WTC11 (cell line): ENCODE measurements at regions not wholly inside any gene's neighbourhood (a gene's known extent, or its start where the extent isn't known, plus 50 kb on each side); places are given as distances from the start of the nearest gene placed in this dataset.
A peak's percentile ranks its signal among the peaks of the same experiment; 100 is the strongest.

Experiments
- ATAC-seq: fragments of 200-7000 bp; cut with Tn5 transposase; 2 replicates; pipeline ENCODE4 v1.10.0; 2021; ENCODE audit warnings: mild to moderate bottlenecking, moderate library complexity
- CTCF ChIA-PET: fragments of 300-600 bp; sonication (Branson Sonifier 250); formaldehyde crosslinking; loops from one replicate; lab custom pipeline; 2021; ENCODE audit warnings: antibody characterized with exemption; lab: Charles Lee
- POLR2A ChIA-PET: fragments of 350-600 bp; sonication (Branson Sonifier 250); formaldehyde crosslinking; loops from one replicate; lab custom pipeline; 2021; ENCODE audit warnings: antibody characterized with exemption; lab: Charles Lee
- DNase-seq: peaks from one replicate; pipeline ENCODE4 v3.0.0; 2021; ENCODE audit warnings: low spot score
- H3K27ac Mint-ChIP-seq: 2 replicates; pipeline ENCODE4 v1.8.0; 2021; ENCODE audit warnings: mixed read lengths
- H3K27me3 Mint-ChIP-seq: 2 replicates; pipeline ENCODE4 v1.8.0; 2021; ENCODE audit warnings: low read depth, mild to moderate bottlenecking, moderate library complexity, mixed read lengths
- H3K36me3 Mint-ChIP-seq: 2 replicates; pipeline ENCODE4 v1.8.0; 2021; ENCODE audit warnings: mixed read lengths
- H3K4me1 Mint-ChIP-seq: 2 replicates; pipeline ENCODE4 v1.8.0; 2022; ENCODE audit warnings: mixed read lengths
- H3K4me3 Mint-ChIP-seq: 2 replicates; pipeline ENCODE4 v1.8.0; 2021; ENCODE audit warnings: mild to moderate bottlenecking, moderate library complexity, mixed read lengths
- H3K9me3 Mint-ChIP-seq: 2 replicates; pipeline ENCODE4 v1.8.0; 2021; ENCODE audit warnings: mixed read lengths
- E2F5 ChIP-seq: sonication (generic); formaldehyde crosslinking; IDR thresholded peaks from 2 replicates; pipeline ENCODE4 v1.8.1; 2022; ENCODE audit warnings: mild to moderate bottlenecking, moderate library complexity, missing genetic modification reagents
- GTF2I ChIP-seq: fragments of 250-450 bp; sonication (Bioruptor Pico); conservative IDR thresholded peaks from 2 replicates; pipeline ENCODE4 v1.4.0; 2021; ENCODE audit warnings: mild to moderate bottlenecking
- HMGA2 ChIP-seq: fragments of 250-450 bp; sonication (Bioruptor Pico); IDR thresholded peaks from 2 replicates; pipeline ENCODE4 v1.4.0; 2021; ENCODE audit warnings: mild to moderate bottlenecking, moderate library complexity
- KAT7 ChIP-seq: sonication (generic); formaldehyde crosslinking; IDR thresholded peaks from 2 replicates; pipeline ENCODE4 v1.8.1; 2023; ENCODE audit warnings: missing genetic modification reagents, mild to moderate bottlenecking, borderline replicate concordance
- MXD4 ChIP-seq: fragments of 250-450 bp; sonication (Bioruptor Pico); IDR thresholded peaks from 2 replicates; pipeline ENCODE4 v1.8.0; 2021; ENCODE audit warnings: mild to moderate bottlenecking, moderate library complexity, borderline replicate concordance
- NFYB ChIP-seq: sonication (generic); formaldehyde crosslinking; conservative IDR thresholded peaks from 2 replicates; pipeline ENCODE4 v1.8.0; 2022; ENCODE audit warnings: low read depth, missing genetic modification reagents
- RELA ChIP-seq: sonication (generic); formaldehyde crosslinking; IDR thresholded peaks from 2 replicates; pipeline ENCODE4 v1.8.1; 2022; ENCODE audit warnings: missing genetic modification reagents, mild to moderate bottlenecking, borderline replicate concordance
- SOX15 ChIP-seq: fragments of 250-450 bp; sonication (Bioruptor Pico); IDR thresholded peaks from 2 replicates; pipeline ENCODE4 v1.9.0; 2021; ENCODE audit warnings: mild to moderate bottlenecking
- ZNF317 ChIP-seq: sonication (generic); formaldehyde crosslinking; IDR thresholded peaks from 2 replicates; pipeline ENCODE4 v1.8.1; 2023; ENCODE audit warnings: low read depth, mild to moderate bottlenecking, moderate library complexity, missing genetic modification reagents, borderline replicate concordance
- ZNF396 ChIP-seq: fragments of 250-450 bp; sonication (Bioruptor Pico); IDR thresholded peaks from 2 replicates; pipeline ENCODE4 v1.8.0; 2021; ENCODE audit warnings: mild to moderate bottlenecking, moderate library complexity, borderline replicate concordance
- ZNF425 ChIP-seq: fragments of 250-450 bp; sonication (Bioruptor Pico); conservative IDR thresholded peaks from 2 replicates; pipeline ENCODE4 v1.9.0; 2021; ENCODE audit warnings: mild to moderate bottlenecking
- ZNF512 ChIP-seq: sonication (generic); formaldehyde crosslinking; IDR thresholded peaks from 2 replicates; pipeline ENCODE4 v1.8.1; 2022; ENCODE audit warnings: missing genetic modification reagents, borderline replicate concordance
- ZNF671 ChIP-seq: fragments of 250-450 bp; sonication (Bioruptor Pico); IDR thresholded peaks from 2 replicates; pipeline ENCODE4 v1.8.0; 2021; ENCODE audit warnings: mild to moderate bottlenecking
- TF ChIP-seq, protein P1 (sequence below): sonication (generic); formaldehyde crosslinking; IDR thresholded peaks from 2 replicates; pipeline ENCODE4 v1.8.0; 2022; ENCODE audit warnings: mild to moderate bottlenecking, missing genetic modification reagents
- TF ChIP-seq, protein P2 (sequence below): fragments of 250-450 bp; sonication (Bioruptor Pico); IDR thresholded peaks from 2 replicates; pipeline ENCODE4 v1.8.0; 2021; ENCODE audit warnings: mild to moderate bottlenecking
- TF ChIP-seq, protein P3 (sequence below): sonication (generic); formaldehyde crosslinking; IDR thresholded peaks from 2 replicates; pipeline ENCODE4 v1.8.1; 2023; ENCODE audit warnings: mild to moderate bottlenecking, moderate library complexity, missing genetic modification reagents
- TF ChIP-seq, protein P4 (sequence below): sonication (generic); formaldehyde crosslinking; IDR thresholded peaks from 2 replicates; pipeline ENCODE4 v1.8.1; 2023; ENCODE audit warnings: mild to moderate bottlenecking, missing genetic modification reagents, moderate library complexity

GRCh38 chr10:53396876-53397275 is 624.3 kb upstream of the MBL2 start (continued):
- TF ChIP-seq, protein P1, sequence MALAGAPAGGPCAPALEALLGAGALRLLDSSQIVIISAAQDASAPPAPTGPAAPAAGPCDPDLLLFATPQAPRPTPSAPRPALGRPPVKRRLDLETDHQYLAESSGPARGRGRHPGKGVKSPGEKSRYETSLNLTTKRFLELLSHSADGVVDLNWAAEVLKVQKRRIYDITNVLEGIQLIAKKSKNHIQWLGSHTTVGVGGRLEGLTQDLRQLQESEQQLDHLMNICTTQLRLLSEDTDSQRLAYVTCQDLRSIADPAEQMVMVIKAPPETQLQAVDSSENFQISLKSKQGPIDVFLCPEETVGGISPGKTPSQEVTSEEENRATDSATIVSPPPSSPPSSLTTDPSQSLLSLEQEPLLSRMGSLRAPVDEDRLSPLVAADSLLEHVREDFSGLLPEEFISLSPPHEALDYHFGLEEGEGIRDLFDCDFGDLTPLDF (CRISPR knock-in tag): no peak
- no peak for TF ChIP-seq SOX15 (CRISPR knock-in tag)
- TF ChIP-seq ZNF425 (CRISPR knock-in tag): no peak
- no peak for TF ChIP-seq GTF2I (CRISPR knock-in tag)
- TF ChIP-seq, protein P2, sequence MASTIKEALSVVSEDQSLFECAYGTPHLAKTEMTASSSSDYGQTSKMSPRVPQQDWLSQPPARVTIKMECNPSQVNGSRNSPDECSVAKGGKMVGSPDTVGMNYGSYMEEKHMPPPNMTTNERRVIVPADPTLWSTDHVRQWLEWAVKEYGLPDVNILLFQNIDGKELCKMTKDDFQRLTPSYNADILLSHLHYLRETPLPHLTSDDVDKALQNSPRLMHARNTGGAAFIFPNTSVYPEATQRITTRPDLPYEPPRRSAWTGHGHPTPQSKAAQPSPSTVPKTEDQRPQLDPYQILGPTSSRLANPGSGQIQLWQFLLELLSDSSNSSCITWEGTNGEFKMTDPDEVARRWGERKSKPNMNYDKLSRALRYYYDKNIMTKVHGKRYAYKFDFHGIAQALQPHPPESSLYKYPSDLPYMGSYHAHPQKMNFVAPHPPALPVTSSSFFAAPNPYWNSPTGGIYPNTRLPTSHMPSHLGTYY (CRISPR knock-in tag): no peak
- TF ChIP-seq HMGA2 (CRISPR knock-in tag): no peak
- no peak for TF ChIP-seq E2F5 (CRISPR knock-in tag)
- no peak for TF ChIP-seq ZNF396 (CRISPR knock-in tag)
- TF ChIP-seq KAT7: no peak

- Mint-ChIP-seq H3K36me3 (peaks cover 64% of the 10 kb centered on the region), H3K9me3 (peaks cover 61% of the 10 kb centered on the region), H3K27ac (no peak overlapping the region), H3K27me3 (peaks cover 11% of the 10 kb centered on the region), H3K4me1 (no peaks in the 10 kb centered on the region), H3K4me3 (no peak overlapping the region)
- ATAC-seq: no peak
- TF ChIP-seq MXD4 (CRISPR knock-in tag): peak; percentile 58; the same call in 1 of the 2 replicates
- TF ChIP-seq NFYB (CRISPR knock-in tag): no peak
- no peak for DNase-seq
- CTCF ChIA-PET: no interaction called here
- POLR2A ChIA-PET: no interaction called here
Observed at GRCh38 chr10:53395449-53395848, 622.9 kb upstream of the MBL2 start.

DNA sequence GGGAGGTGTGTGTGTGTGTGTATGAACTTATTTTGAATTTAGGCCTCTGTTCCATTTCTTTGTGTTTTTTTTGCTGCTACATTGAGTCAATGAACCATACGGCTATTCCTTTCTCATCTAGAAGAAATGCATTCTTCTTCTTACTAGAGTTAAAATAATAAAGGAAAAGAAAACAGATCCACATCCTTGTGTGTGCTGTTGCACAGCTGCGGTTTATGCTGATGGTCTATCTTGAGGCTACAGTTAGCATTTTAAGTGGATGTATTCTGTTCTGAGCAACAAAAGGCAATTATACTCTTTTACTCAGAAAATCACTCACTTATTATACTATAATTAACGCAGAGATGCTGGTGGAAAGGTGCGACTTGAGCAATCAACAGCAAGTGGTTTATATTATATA is 615.0 kb upstream of the MBL2 start:
- Mint-ChIP-seq H3K4me3 (no peak overlapping the region), H3K36me3 (peaks cover 8% of the 10 kb centered on the region), H3K9me3 (peaks cover 4% of the 10 kb centered on the region), H3K4me1 (peaks cover 20% of the 10 kb centered on the region), H3K27me3 (no peaks in the 10 kb centered on the region), H3K27ac (peak overlapping the region; percentile 57; the same call in 1 of the 2 replicates)
- ChIA-PET POLR2A (no interaction called here), CTCF (no interaction called here)
- DNase-seq (no peak), ATAC-seq (no peak)
- TF ChIP-seq HMGA2 (CRISPR knock-in tag) (peak; percentile 33; the same call in 1 of the 2 replicates), RELA (CRISPR knock-in tag) (no peak), ZNF512 (CRISPR knock-in tag) (no peak), ZNF671 (CRISPR knock-in tag) (no peak), ZNF317 (no peak)
- TF ChIP-seq, protein P3, sequence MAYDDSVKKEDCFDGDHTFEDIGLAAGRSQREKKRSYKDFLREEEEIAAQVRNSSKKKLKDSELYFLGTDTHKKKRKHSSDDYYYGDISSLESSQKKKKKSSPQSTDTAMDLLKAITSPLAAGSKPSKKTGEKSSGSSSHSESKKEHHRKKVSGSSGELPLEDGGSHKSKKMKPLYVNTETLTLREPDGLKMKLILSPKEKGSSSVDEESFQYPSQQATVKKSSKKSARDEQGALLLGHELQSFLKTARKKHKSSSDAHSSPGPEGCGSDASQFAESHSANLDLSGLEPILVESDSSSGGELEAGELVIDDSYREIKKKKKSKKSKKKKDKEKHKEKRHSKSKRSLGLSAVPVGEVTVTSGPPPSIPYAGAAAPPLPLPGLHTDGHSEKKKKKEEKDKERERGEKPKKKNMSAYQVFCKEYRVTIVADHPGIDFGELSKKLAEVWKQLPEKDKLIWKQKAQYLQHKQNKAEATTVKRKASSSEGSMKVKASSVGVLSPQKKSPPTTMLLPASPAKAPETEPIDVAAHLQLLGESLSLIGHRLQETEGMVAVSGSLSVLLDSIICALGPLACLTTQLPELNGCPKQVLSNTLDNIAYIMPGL (CRISPR knock-in tag): no peak
- TF ChIP-seq, protein P4, sequence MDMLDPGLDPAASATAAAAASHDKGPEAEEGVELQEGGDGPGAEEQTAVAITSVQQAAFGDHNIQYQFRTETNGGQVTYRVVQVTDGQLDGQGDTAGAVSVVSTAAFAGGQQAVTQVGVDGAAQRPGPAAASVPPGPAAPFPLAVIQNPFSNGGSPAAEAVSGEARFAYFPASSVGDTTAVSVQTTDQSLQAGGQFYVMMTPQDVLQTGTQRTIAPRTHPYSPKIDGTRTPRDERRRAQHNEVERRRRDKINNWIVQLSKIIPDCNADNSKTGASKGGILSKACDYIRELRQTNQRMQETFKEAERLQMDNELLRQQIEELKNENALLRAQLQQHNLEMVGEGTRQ (CRISPR knock-in tag): no peak
